ENCODE measurements at regions not wholly inside any gene's neighbourhood (a gene's known extent, or its start where the extent isn't known, plus 50 kb on each side); places are given as distances from the start of the nearest gene placed in this dataset.

DNA sequence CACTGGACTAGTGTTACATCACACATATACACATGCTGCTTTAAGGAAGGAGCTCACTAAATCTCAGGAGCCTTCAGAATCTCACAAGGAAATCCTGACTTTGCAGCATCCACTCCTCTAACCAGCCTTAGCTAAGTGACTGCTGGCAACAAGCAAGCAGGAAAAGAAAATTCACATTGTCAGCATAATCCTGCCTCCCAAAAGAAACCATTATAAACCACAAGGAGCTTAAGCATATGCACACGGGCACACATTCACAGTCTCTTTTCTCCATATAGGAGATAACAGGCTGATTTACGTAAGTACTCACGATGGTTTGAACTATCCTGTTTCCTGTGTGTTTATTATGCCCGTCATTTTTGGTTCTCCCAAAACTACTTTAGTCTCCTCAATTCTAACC lies 136.3 kb downstream of the TMEM144 start:
- Histone ChIP-seq H3K36me3 (ENCODE audit: control insufficient read depth in 2 of 2, extremely low read depth in 1 of 2, insufficient read depth in 2 of 2, low read length in 2 of 2) (no peaks in the 10 kb centered on the region), H3K4me3 (ENCODE audit: control insufficient read depth in 2 of 3, extremely low read depth in 1 of 3, insufficient read depth in 2 of 3, low read depth in 1 of 3, low read length in 3 of 3) (no peak overlapping the region), H2AFZ (ENCODE audit: control insufficient read depth, low read length) (no peak overlapping the region), H3K9me1 (ENCODE audit: control insufficient read depth, extremely low read depth, insufficient read depth, low read length) (no peaks in the 10 kb centered on the region), H3K4me1 (ENCODE audit: control insufficient read depth, extremely low read depth, insufficient read depth, low read length) (no peaks in the 10 kb centered on the region), H3K27me3 (ENCODE audit: control insufficient read depth, extremely low read depth, insufficient read depth, low read length) (no peaks in the 10 kb centered on the region), H3K27ac (ENCODE audit: control insufficient read depth, insufficient read depth, low read length) (no peak overlapping the region), H3K79me2 (ENCODE audit: control insufficient read depth, insufficient read depth, low read length) (no peaks in the 10 kb centered on the region), H3K4me2 (ENCODE audit: control insufficient read depth, extremely low read depth, insufficient read depth, low read depth, low read length) (no peak overlapping the region), H3K9me3 (ENCODE audit: control insufficient read depth, low read depth, low read length) (no peaks in the 10 kb centered on the region), H4K20me1 (ENCODE audit: control insufficient read depth, extremely low read depth, insufficient read depth, low read length) (no peaks in the 10 kb centered on the region), H3K9ac (ENCODE audit: control insufficient read depth, extremely low read depth, insufficient read depth, low read length) (no peak overlapping the region)
- TF ChIP-seq EZH2 (IDR thresholded peaks at IDR 0.05; ENCODE audit: low read length) = no peak
- TF ChIP-seq, protein P1, sequence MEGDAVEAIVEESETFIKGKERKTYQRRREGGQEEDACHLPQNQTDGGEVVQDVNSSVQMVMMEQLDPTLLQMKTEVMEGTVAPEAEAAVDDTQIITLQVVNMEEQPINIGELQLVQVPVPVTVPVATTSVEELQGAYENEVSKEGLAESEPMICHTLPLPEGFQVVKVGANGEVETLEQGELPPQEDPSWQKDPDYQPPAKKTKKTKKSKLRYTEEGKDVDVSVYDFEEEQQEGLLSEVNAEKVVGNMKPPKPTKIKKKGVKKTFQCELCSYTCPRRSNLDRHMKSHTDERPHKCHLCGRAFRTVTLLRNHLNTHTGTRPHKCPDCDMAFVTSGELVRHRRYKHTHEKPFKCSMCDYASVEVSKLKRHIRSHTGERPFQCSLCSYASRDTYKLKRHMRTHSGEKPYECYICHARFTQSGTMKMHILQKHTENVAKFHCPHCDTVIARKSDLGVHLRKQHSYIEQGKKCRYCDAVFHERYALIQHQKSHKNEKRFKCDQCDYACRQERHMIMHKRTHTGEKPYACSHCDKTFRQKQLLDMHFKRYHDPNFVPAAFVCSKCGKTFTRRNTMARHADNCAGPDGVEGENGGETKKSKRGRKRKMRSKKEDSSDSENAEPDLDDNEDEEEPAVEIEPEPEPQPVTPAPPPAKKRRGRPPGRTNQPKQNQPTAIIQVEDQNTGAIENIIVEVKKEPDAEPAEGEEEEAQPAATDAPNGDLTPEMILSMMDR (optimal IDR thresholded peaks at IDR 0.05 in 1 of 3, IDR thresholded peaks at IDR 0.05 in 1 of 3, conservative IDR thresholded peaks at IDR 0.05 in 1 of 3; ENCODE audit: extremely low read depth in 1 of 3, insufficient read depth in 2 of 3, low read length in 3 of 3) = no peak
- no peak for DNase-seq (ENCODE audit: low read depth, low spot score)
- no peak for FAIRE-seq
- dilution Hi-C loops (cut with MboI; ENCODE audit: extremely low pct_ligation_motif_present, low sequenced_read_pairs) = no loop called here

DNA sequence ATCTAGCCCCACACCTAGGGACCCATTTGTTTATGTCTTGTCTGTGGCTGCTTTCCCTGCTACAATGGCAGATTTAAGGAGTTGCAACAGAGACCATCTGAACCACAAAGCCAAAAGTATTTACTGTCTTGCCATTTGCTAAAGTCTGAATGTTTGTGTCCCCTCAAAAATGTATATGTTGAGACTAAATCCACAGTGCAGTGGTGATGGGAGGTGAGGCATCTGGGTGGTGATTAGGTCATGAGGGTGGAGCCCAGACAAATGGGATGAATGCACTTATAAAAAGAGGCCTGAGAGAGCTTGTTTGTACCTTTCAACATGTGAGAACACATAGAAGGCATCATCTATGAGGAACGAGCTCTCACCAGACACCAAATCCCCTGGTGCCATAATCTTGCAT lies 137.3 kb downstream of the TMEM144 start:
- no peaks in the 10 kb centered on the region for H3K79me2 ChIP-seq (ENCODE audit: control insufficient read depth, insufficient read depth, low read length)
- TF ChIP-seq EZH2 (IDR thresholded peaks at IDR 0.05; ENCODE audit: low read length) = no peak
- TF ChIP-seq, protein P1 (optimal IDR thresholded peaks at IDR 0.05 in 1 of 3, IDR thresholded peaks at IDR 0.05 in 1 of 3, conservative IDR thresholded peaks at IDR 0.05 in 1 of 3; ENCODE audit: extremely low read depth in 1 of 3, insufficient read depth in 2 of 3, low read length in 3 of 3) = no peak
- no peaks in the 10 kb centered on the region for H3K9me3 ChIP-seq (ENCODE audit: control insufficient read depth, low read depth, low read length)
- no peak overlapping the region for H3K4me3 ChIP-seq (ENCODE audit: control insufficient read depth in 2 of 3, extremely low read depth in 1 of 3, insufficient read depth in 2 of 3, low read depth in 1 of 3, low read length in 3 of 3)
- no peaks in the 10 kb centered on the region for H3K36me3 ChIP-seq (ENCODE audit: control insufficient read depth in 2 of 2, extremely low read depth in 1 of 2, insufficient read depth in 2 of 2, low read length in 2 of 2)
- dilution Hi-C loops (cut with MboI; ENCODE audit: extremely low pct_ligation_motif_present, low sequenced_read_pairs) = no loop called here
- H3K9me1 ChIP-seq (ENCODE audit: control insufficient read depth, extremely low read depth, insufficient read depth, low read length) = no peaks in the 10 kb centered on the region
- no peaks in the 10 kb centered on the region for H3K27me3 ChIP-seq (ENCODE audit: control insufficient read depth, extremely low read depth, insufficient read depth, low read length)
- no peak overlapping the region for H3K4me2 ChIP-seq (ENCODE audit: control insufficient read depth, extremely low read depth, insufficient read depth, low read depth, low read length)
- H2AFZ ChIP-seq (ENCODE audit: control insufficient read depth, low read length) = no peak overlapping the region
- no peaks in the 10 kb centered on the region for H4K20me1 ChIP-seq (ENCODE audit: control insufficient read depth, extremely low read depth, insufficient read depth, low read length)
- DNase-seq (ENCODE audit: low read depth, low spot score) = no peak
- FAIRE-seq = no peak
- H3K27ac ChIP-seq (ENCODE audit: control insufficient read depth, insufficient read depth, low read length) = no peak overlapping the region
- H3K4me1 ChIP-seq (ENCODE audit: control insufficient read depth, extremely low read depth, insufficient read depth, low read length) = no peaks in the 10 kb centered on the region
- H3K9ac ChIP-seq (ENCODE audit: control insufficient read depth, extremely low read depth, insufficient read depth, low read length) = no peak overlapping the region
